Right lobe of liver (tissue), 4 donors: ENCODE measurements at regions not wholly inside any gene's neighbourhood (a gene's known extent, or its start where the extent isn't known, plus 50 kb on each side); places are given as distances from the start of the nearest gene placed in this dataset.

Source experiments
- CTCF ChIP-seq, 4 donors: fragments of 200-600 bp in 3 of 4; fragments of 450-650 bp in 1 of 4; IDR thresholded peaks; one replicate each; pipeline versions ENCODE4 v1.5.1 to v1.8.0; 2016 to 2022; ENCODE audit warnings: antibody characterized with exemption in 4 of 4, mild to moderate bottlenecking in 2 of 4
- POLR2A ChIP-seq: fragments of 450-650 bp; IDR thresholded peaks from one replicate; pipeline ENCODE4 v1.6.1; 2017; ENCODE audit warnings: antibody characterized with exemption, mild to moderate bottlenecking
- donor health status: DM: no; HTN: no; CAD: no.
- donor health status: DM: no; HTN: no; CAD: no.
- donor health status: DM: no; HTN: yes; CAD: no.

DNA sequence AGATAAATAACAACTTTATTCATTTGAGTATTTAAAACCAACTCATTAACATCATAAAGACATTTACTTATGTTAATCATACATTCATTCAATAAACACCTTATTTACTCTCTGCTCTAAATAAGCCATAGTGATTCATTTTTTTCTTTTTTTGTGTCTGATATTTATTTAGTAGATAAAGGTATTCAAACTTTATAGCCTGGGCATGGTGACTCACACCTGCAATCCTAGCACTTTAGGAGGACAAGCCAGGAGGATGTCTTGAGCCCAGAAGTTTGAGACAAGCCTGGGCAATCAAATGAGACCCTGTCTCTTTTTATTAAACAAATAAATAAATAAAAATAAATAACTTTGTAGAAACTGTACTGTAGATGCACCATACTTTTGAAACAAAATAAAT lies 771.3 kb upstream of the PCDH7 start:
- no peak for TF ChIP-seq CTCF (IDR thresholded peaks at IDR 0.05)
- TF ChIP-seq POLR2A = no peak
